Cardiac fibroblast (primary cell): ENCODE measurements at regions not wholly inside any gene's neighbourhood (a gene's known extent, or its start where the extent isn't known, plus 50 kb on each side); places are given as distances from the start of the nearest gene placed in this dataset.

Experiments
- DNase-seq, 2 donors: peaks; one replicate each; pipeline versions ENCODE4 v3.0.0 to v3.0.0-alpha.2; 2010; ENCODE audit warnings: low read depth in 2 of 2
- H3K4me3 ChIP-seq, 2 donors: replicated peaks in 1 of 2; 1 replicate in 1 of 2; 2 replicates in 1 of 2; pipeline ENCODE4 v1.5.1; 2011; ENCODE audit warnings: low read depth in 2 of 2, low read length in 2 of 2, mild to moderate bottlenecking in 2 of 2, moderate library complexity in 1 of 2
- CTCF ChIP-seq: IDR thresholded peaks from one replicate; pipeline ENCODE4 v1.5.1; 2011; ENCODE audit warnings: low read depth, mild to moderate bottlenecking, low read length, inconsistent platforms

DNA sequence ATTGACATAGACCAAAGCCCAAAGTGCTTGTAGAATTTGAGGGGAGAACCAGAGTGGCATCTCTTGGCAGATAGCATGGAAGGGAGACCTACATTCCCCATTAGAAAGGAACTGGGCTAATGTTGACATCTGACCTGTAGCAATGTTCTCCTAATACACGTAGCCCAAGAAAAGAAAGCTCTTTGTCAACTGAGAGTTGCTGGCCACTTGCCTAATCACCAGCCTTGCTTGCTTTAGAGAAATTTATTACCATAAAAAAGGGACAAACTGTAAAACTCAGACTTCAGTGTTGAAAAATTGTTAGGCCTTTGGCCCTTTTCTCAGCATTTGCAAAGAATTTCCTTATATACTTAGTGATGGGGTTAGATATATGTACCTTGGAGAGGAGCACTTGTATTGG lies 777.5 kb downstream of the MAFB start:
- DNase-seq = no peak
- no peak overlapping the region for H3K4me3 ChIP-seq
- TF ChIP-seq CTCF = no peak

GRCh38 chr20:39910536-39910935 lies 778.5 kb downstream of the MAFB start:
- H3K4me3 ChIP-seq = no peak overlapping the region
- TF ChIP-seq CTCF = no peak
- no peak for DNase-seq

DNA sequence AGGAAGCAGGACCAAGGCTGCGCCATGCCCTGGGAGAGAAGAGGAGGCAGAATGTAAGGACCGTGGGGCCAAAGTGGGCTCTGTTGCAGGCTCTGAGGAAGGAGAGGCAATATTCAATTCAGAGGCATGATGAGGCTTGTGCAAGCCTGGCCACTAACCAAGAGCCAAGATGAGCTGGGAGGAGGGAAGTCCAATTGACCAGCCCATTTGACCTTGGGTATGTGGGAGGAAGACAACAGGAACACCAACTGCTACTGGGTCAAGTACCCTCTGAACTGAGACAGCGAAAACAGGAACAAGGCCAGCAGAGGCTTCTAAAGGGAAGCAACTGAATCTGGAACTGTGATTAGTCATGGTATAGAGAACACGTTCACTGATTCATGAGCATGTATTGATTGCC lies 779.6 kb downstream of the MAFB start:
- no peak for TF ChIP-seq CTCF
- H3K4me3 ChIP-seq = no peak overlapping the region
- DNase-seq = no peak

GRCh38 chr20:39904476-39905112 lies 784.4 kb downstream of the MAFB start:
- no peak for TF ChIP-seq CTCF
- no peak overlapping the region for H3K4me3 ChIP-seq
- no peak for DNase-seq

DNA sequence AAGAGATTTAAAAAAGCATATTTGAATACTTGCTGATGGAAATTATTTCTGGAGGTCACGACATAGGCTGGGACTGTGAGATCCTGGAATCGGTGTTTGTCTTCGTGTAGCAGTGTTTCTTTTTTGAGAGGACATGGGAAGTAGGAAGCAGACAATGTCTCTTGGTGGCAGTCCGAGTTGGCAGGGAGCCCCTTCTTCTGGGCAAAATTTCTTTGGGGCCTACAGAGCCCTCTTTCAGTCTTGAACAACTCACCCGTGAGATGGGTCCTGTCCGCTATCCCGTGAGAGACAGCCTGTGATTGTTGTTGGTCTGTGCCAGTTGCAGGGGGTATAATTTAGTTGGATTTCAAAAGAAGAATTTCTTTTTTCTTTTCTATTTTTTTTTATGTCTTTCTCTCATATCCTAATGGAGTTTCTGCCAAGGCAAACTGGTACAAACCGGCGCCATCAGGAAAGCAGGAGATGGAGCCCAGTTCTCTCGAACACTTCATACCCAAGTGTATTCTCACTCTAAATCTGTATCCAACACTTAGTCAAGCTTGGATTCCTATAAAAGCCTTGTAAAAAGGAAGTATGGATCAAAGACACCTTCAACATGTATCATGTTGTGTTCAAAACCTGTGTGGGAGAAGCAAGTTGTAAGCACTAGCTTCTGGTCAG lies 785.1 kb downstream of the MAFB start:
- no peak overlapping the region for H3K4me3 ChIP-seq
- no peak for DNase-seq
- TF ChIP-seq CTCF = no peak

DNA sequence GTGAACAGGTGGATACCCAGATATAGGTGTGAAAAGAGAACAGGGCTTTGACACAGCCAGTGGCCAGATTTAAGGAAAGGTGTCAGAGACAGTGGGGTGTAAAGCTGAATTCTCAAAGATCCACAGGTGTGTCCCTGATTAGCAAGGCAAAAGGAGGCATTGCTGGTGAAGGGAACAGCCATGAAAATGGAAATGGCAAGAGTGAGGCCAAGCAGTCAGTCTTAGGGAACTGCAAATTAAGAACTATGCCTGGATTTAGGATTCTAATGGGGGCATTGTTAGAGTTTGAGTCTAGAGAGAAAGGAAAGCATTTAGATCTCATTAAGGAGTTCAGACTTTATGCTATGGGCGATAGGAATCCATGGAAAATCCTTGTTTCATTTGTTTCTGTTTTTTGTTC lies 789.2 kb downstream of the MAFB start:
- no peak for TF ChIP-seq CTCF
- no peak for DNase-seq

GRCh38 chr20:39898467-39898852 lies 790.6 kb downstream of the MAFB start:
- H3K4me3 ChIP-seq = no peak overlapping the region
- TF ChIP-seq CTCF = no peak
- DNase-seq = no peak

More for the DNA sequence above, 789.2 kb downstream of the MAFB start:
- no peak overlapping the region for H3K4me3 ChIP-seq
